ENCODE measurements at regions not wholly inside any gene's neighbourhood (a gene's known extent, or its start where the extent isn't known, plus 50 kb on each side); places are given as distances from the start of the nearest gene placed in this dataset.

GRCh38 chr4:107131295-107131694, 95.2 kb upstream of the DKK2 start:
- intact Hi-C loops (cut with DNase I): no loop called here

DNA sequence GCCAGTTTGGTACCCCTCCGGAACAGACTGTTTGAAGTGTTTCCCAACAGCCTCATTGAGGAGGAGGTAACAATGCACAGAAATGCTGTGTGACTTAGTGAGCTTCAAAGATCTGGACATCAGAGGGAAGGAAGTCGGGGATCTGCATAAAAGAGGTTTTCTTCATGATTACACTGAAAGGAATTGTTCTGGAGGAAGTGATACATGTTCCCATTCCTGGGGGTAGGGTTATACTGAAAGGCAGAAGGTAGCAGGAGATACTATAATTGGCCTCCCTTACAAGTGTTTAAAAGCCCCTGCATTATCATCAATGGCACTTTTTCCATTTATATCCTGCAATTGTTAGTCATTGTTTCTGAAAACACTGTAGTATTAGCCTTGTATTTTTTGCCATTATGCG, 94.0 kb upstream of the DKK2 start:
- DNase-seq (ENCODE audit: low spot score): no peak
- intact Hi-C loops (cut with DNase I): no loop called here

More at GRCh38 chr4:107131295-107131694, 95.2 kb upstream of the DKK2 start:
- no peak for DNase-seq (ENCODE audit: low spot score)

DNA sequence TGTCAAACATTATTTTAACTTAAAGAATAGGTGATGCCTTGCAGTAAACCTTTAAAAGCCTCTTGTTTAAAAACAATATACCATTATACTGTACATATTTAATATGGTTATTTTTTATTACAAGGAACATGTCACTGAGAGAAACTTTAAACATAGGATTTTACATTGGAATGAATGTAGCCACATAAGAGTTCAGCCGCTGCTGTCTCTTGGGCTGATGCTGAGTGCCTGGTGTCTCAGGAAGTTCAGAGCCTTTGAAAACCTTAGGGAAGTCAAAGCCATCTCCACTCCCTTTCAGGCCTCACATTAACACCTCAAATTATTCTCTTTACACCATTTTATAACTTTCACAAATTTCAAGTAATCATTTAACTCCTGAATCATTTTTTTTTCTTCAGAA, 93.5 kb upstream of the DKK2 start:
- intact Hi-C loops (cut with DNase I): no loop called here
- no peak for DNase-seq (ENCODE audit: low spot score)

GRCh38 chr4:107129076-107129475, 93.0 kb upstream of the DKK2 start:
- intact Hi-C loops (cut with DNase I): no loop called here
- no peak for DNase-seq (ENCODE audit: low spot score)

DNA sequence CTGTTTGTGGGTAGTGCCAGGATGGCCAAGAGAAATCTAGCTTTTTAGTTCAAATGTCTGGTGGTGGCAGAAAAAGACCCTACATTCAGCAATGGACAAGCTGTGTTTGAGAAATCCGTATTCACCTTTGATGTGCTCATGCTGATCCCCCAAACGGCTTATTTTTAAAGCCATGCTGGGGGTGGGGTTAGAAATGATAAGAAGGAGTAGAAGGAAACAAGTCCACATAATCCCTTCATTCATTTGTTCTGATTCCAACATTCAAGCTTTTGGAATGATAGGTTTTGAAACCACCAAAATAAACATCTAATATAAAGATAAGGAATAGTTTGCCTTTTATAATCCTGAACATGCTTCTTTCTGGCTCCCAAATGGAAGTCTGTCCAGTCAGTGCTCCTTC, 92.0 kb upstream of the DKK2 start:
- intact Hi-C loops (cut with DNase I): no loop called here
- DNase-seq (ENCODE audit: low spot score): no peak

DNA sequence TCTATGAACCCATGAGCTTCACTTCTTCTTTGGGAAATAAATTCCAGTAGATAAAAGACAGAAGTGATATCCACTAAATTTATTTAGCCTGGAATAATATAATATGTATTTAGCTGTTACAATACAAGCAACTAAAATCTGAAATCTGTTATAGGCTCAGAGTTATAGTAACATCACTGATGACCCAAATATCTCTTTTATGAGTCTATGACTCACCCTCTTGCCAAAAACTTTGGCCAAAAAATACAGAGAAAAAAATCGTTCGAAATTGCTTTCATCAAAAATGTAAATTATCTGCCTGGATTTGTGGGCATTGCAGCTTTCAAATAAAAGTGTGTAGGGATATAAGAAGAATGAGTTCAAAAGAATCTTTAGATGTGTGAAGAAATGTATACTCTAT, 89.4 kb upstream of the DKK2 start:
- DNase-seq (ENCODE audit: low spot score): no peak
- intact Hi-C loops (cut with DNase I): no loop called here

DNA sequence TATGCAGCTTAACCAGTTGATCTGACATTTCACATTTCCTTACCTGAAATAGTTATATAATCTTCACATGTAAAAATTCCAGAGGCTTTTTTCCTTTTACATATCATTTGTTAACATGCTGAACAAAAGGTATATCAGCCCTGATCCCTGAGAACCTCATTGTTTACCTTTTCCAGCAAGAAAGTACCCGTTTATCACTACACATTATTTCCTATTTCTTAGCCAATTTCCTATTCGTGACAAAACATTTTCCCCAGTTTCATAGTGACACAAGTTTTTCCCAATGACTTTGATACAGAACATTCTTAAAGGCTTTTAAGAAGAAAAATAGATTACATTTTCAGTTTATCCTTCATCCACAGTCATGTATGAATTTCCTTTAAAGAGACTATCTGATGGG, 86.6 kb upstream of the DKK2 start:
- DNase-seq (ENCODE audit: low spot score): no peak
- intact Hi-C loops (cut with DNase I): no loop called here

GRCh38 chr4:107120661-107121060, 84.5 kb upstream of the DKK2 start:
- intact Hi-C loops (cut with DNase I): no loop called here
- DNase-seq (ENCODE audit: low spot score): no peak

- intact Hi-C loops (cut with DNase I): no loop called here
- DNase-seq (ENCODE audit: low spot score): no peak
Observed at GRCh38 chr4:107117726-107118125, 81.6 kb upstream of the DKK2 start.

GRCh38 chr4:107115185-107115847, 79.2 kb upstream of the DKK2 start:
- no peak for DNase-seq (ENCODE audit: low spot score)
- intact Hi-C loops (cut with DNase I): no loop called here

DNA sequence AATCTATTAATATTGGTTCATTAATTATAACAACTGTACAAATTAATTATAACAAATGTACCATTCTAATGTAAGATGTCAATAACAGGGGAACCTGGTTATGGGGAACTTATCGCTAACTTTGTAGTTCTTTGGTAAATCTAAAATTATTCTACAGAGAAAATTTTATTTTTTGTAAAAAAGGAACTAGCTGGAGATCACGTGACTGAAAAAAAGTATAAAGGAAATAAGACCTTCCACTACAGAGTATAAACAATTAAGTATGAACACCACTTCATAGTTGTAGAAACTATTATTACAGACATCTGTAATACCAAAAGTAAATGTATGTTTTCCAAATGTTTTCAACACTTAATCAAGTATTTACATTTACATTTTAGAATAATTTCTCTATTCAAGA, 77.9 kb upstream of the DKK2 start:
- intact Hi-C loops (cut with DNase I): no loop called here
- DNase-seq (ENCODE audit: low spot score): no peak

DNA sequence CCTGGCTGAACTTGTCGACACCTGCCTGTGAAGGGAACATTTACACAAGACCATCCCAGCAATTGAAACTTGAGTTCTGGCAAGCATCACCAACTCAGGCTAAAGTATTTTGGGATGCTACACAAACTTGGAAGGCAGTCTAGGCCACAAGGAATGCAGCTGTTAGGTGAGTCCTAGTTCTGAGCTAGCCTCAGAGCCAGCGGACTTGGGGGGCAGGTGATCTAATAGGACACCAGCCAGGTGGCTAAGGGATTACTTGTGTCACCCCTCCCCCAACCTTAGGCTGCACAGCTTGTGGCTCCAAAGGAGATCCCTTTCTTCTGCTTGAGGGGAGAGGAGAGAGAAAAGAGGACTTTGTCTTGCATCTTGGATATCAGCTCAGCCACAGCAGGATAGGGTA, 62.3 kb upstream of the DKK2 start:
- no peak for DNase-seq (ENCODE audit: low spot score)
- intact Hi-C loops (cut with DNase I): no loop called here

DNA sequence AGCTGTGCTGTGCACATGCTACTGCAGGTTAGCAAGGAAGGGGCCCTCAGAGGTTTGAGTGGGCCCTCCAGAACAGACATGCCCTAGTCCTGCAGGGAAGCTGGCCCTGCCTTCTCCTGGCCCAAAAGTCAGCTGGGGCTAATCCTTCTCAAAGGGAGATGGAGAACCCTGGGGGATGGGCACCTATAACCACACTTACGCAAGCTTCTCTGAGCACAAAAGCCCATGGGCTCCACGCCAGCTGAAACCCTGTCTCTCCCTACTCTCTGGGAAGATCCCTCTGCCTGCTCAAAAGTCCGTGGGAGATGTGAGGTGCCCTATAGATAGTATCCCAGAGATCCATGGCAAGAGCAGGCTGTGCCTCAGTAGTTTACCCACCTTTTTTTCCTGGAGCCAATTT, 58.9 kb upstream of the DKK2 start:
- intact Hi-C loops (cut with DNase I): no loop called here
- DNase-seq (ENCODE audit: low spot score): no peak

- intact Hi-C loops (cut with DNase I): no loop called here
- no peak for DNase-seq (ENCODE audit: low spot score)
Observed at GRCh38 chr4:107094332-107094731, 58.2 kb upstream of the DKK2 start.

Measured in cardiac septum (tissue), 1 donor.